Neural progenitor cell (in vitro differentiated cells): ENCODE measurements at regions not wholly inside any gene's neighbourhood (a gene's known extent, or its start where the extent isn't known, plus 50 kb on each side); places are given as distances from the start of the nearest gene placed in this dataset.
A peak's percentile ranks its signal among the peaks of the same experiment; 100 is the strongest.

Source experiments
- EZH2phosphoT487 ChIP-seq: fragments of 200-600 bp; sonication (generic); IDR thresholded peaks from 2 replicates; pipeline ENCODE4 v1.6.1; 2017; ENCODE audit warnings: antibody characterized with exemption
- TF ChIP-seq, protein P1 (sequence below): fragments of 200-600 bp; sonication (generic); IDR thresholded peaks from 2 replicates; pipeline ENCODE4 v1.5.1; 2017; ENCODE audit warnings: antibody characterized with exemption, mild to moderate bottlenecking

DNA sequence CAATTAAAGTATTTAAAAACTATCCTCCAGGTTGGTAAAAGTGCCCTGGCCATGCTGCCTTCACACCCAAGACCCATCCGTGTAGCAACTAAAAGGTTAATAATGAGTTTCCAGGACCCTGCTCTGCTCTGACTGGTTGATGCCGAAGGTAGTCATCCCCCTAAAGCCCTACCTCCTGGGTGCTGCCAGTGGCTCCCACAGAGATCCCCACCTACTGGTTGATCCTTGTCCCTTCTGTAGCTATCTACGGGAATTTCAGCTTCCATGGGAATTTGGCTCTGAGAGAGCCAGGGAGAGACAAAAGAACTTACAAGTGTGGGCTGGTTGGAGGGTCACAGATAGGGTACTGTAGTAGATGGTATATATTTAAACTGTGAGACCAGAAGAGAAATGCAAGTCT lies 110.6 kb upstream of the NANOGP8 start:
- TF ChIP-seq, protein P1, sequence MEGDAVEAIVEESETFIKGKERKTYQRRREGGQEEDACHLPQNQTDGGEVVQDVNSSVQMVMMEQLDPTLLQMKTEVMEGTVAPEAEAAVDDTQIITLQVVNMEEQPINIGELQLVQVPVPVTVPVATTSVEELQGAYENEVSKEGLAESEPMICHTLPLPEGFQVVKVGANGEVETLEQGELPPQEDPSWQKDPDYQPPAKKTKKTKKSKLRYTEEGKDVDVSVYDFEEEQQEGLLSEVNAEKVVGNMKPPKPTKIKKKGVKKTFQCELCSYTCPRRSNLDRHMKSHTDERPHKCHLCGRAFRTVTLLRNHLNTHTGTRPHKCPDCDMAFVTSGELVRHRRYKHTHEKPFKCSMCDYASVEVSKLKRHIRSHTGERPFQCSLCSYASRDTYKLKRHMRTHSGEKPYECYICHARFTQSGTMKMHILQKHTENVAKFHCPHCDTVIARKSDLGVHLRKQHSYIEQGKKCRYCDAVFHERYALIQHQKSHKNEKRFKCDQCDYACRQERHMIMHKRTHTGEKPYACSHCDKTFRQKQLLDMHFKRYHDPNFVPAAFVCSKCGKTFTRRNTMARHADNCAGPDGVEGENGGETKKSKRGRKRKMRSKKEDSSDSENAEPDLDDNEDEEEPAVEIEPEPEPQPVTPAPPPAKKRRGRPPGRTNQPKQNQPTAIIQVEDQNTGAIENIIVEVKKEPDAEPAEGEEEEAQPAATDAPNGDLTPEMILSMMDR, result peak; percentile 4
- no peak for TF ChIP-seq EZH2phosphoT487
